ENCODE measurements at regions not wholly inside any gene's neighbourhood (a gene's known extent, or its start where the extent isn't known, plus 50 kb on each side); places are given as distances from the start of the nearest gene placed in this dataset.

- TF ChIP-seq, protein P1, sequence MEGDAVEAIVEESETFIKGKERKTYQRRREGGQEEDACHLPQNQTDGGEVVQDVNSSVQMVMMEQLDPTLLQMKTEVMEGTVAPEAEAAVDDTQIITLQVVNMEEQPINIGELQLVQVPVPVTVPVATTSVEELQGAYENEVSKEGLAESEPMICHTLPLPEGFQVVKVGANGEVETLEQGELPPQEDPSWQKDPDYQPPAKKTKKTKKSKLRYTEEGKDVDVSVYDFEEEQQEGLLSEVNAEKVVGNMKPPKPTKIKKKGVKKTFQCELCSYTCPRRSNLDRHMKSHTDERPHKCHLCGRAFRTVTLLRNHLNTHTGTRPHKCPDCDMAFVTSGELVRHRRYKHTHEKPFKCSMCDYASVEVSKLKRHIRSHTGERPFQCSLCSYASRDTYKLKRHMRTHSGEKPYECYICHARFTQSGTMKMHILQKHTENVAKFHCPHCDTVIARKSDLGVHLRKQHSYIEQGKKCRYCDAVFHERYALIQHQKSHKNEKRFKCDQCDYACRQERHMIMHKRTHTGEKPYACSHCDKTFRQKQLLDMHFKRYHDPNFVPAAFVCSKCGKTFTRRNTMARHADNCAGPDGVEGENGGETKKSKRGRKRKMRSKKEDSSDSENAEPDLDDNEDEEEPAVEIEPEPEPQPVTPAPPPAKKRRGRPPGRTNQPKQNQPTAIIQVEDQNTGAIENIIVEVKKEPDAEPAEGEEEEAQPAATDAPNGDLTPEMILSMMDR (IDR thresholded peaks at IDR 0.05; ENCODE audit: low read depth, low read length, poor library complexity, severe bottlenecking): no peak
- TF ChIP-seq EZH2phosphoT487 (IDR thresholded peaks at IDR 0.05; ENCODE audit: borderline replicate concordance, low read length): no peak
These were observed 71.8 kb upstream of the TSHZ3 start for GRCh38 chr19:31421082-31421481.
